ENCODE measurements at regions not wholly inside any gene's neighbourhood (a gene's known extent, or its start where the extent isn't known, plus 50 kb on each side); places are given as distances from the start of the nearest gene placed in this dataset.

GRCh38 chr3:106628407-106628806, 748.8 kb upstream of the CCDC54 start:
- H3K27me3 ChIP-seq, result no peaks in the 10 kb centered on the region
- no peak overlapping the region for H3K27ac ChIP-seq
- TF ChIP-seq CTCF (IDR thresholded peaks at IDR 0.05), result no peak
- H3K36me3 ChIP-seq, result no peaks in the 10 kb centered on the region
- H3K9me3 ChIP-seq, result no peaks in the 10 kb centered on the region
- H3K4me1 ChIP-seq (ENCODE audit: control insufficient read depth in 1 of 2, insufficient read depth in 1 of 2, low read depth in 1 of 2, low read length in 1 of 2), result no peaks in the 10 kb centered on the region
- H3K4me3 ChIP-seq (ENCODE audit: low read depth in 1 of 2, low read length in 1 of 2), result no peak overlapping the region

- Histone ChIP-seq H3K36me3 (no peaks in the 10 kb centered on the region), H3K4me1 (ENCODE audit: control insufficient read depth in 1 of 2, insufficient read depth in 1 of 2, low read depth in 1 of 2, low read length in 1 of 2) (no peaks in the 10 kb centered on the region), H3K9me3 (no peaks in the 10 kb centered on the region), H3K4me3 (ENCODE audit: low read depth in 1 of 2, low read length in 1 of 2) (no peak overlapping the region), H3K27me3 (no peaks in the 10 kb centered on the region), H3K27ac (no peak overlapping the region)
- TF ChIP-seq CTCF (IDR thresholded peaks at IDR 0.05), result no peak
Observed at GRCh38 chr3:106629215-106629832, 747.9 kb upstream of the CCDC54 start.

- no peaks in the 10 kb centered on the region for H3K4me1 ChIP-seq (ENCODE audit: control insufficient read depth in 1 of 2, insufficient read depth in 1 of 2, low read depth in 1 of 2, low read length in 1 of 2)
- no peak overlapping the region for H3K27ac ChIP-seq
- no peaks in the 10 kb centered on the region for H3K9me3 ChIP-seq
- TF ChIP-seq CTCF (IDR thresholded peaks at IDR 0.05), result no peak
- no peak overlapping the region for H3K4me3 ChIP-seq (ENCODE audit: low read depth in 1 of 2, low read length in 1 of 2)
- no peaks in the 10 kb centered on the region for H3K27me3 ChIP-seq
- H3K36me3 ChIP-seq, result no peaks in the 10 kb centered on the region
Observed at GRCh38 chr3:106631373-106632108, 745.7 kb upstream of the CCDC54 start.

- Histone ChIP-seq H3K4me1 (ENCODE audit: control insufficient read depth in 1 of 2, insufficient read depth in 1 of 2, low read depth in 1 of 2, low read length in 1 of 2) (no peaks in the 10 kb centered on the region), H3K27me3 (no peaks in the 10 kb centered on the region), H3K27ac (no peak overlapping the region), H3K9me3 (no peaks in the 10 kb centered on the region), H3K36me3 (no peaks in the 10 kb centered on the region), H3K4me3 (ENCODE audit: low read depth in 1 of 2, low read length in 1 of 2) (no peak overlapping the region)
- no peak for TF ChIP-seq CTCF (IDR thresholded peaks at IDR 0.05)
Observed at GRCh38 chr3:106635271-106635670, 742.0 kb upstream of the CCDC54 start.

- H3K4me1 ChIP-seq (ENCODE audit: control insufficient read depth in 1 of 2, insufficient read depth in 1 of 2, low read depth in 1 of 2, low read length in 1 of 2), result no peaks in the 10 kb centered on the region
- H3K9me3 ChIP-seq, result no peaks in the 10 kb centered on the region
- no peak overlapping the region for H3K27ac ChIP-seq
- TF ChIP-seq CTCF (IDR thresholded peaks at IDR 0.05), result no peak
- H3K4me3 ChIP-seq (ENCODE audit: low read depth in 1 of 2, low read length in 1 of 2), result no peak overlapping the region
- H3K27me3 ChIP-seq, result no peaks in the 10 kb centered on the region
- H3K36me3 ChIP-seq, result no peaks in the 10 kb centered on the region
Observed at GRCh38 chr3:106635826-106636225, 741.4 kb upstream of the CCDC54 start.

Data from neutrophil (primary cell).